KBM-7 (cell line): ENCODE measurements at regions not wholly inside any gene's neighbourhood (a gene's known extent, or its start where the extent isn't known, plus 50 kb on each side); places are given as distances from the start of the nearest gene placed in this dataset.

Experiments
- DNase-seq: peaks from one replicate; pipeline ENCODE4 v3.0.0-alpha.2; 2015
- in situ Hi-C: fragments of 300-500 bp; cut with MboI; formaldehyde crosslinking; loops from 2 replicates; pipeline ENCODE4 v1.14.3; 2020; ENCODE audit warnings: low sequenced_read_pairs, low pct_unique_long_range_greater_than_20kb, mixed read lengths

- in situ Hi-C loops, result no loop called here
- DNase-seq, result no peak
Measured at GRCh38 chr14:105864116-105864515, 337.7 kb downstream of the TMEM121 start.

- in situ Hi-C loops, result no loop called here
- DNase-seq, result no peak
Measured at GRCh38 chr14:105864651-105865265, 338.4 kb downstream of the TMEM121 start.

GRCh38 chr14:105865266-105865903 lies 339.0 kb downstream of the TMEM121 start:
- in situ Hi-C loops, result no loop called here

GRCh38 chr14:105865904-105866840 lies 339.8 kb downstream of the TMEM121 start:
- in situ Hi-C loops, result no loop called here
- no peak for DNase-seq

More at GRCh38 chr14:105865266-105865903, 339.0 kb downstream of the TMEM121 start:
- DNase-seq, result no peak

- no peak for DNase-seq
- in situ Hi-C loops, result no loop called here
Measured at GRCh38 chr14:105866841-105867321, 340.5 kb downstream of the TMEM121 start.

- DNase-seq, result no peak
- in situ Hi-C loops, result no loop called here
Measured at GRCh38 chr14:105867961-105868599, 341.7 kb downstream of the TMEM121 start.

- no peak for DNase-seq
- in situ Hi-C loops, result no loop called here
Measured at GRCh38 chr14:105871590-105871989, 345.2 kb downstream of the TMEM121 start.

- in situ Hi-C loops, result no loop called here
- no peak for DNase-seq
Measured at GRCh38 chr14:105873870-105874512, 347.6 kb downstream of the TMEM121 start.

GRCh38 chr14:105876158-105876557 lies 349.8 kb downstream of the TMEM121 start:
- DNase-seq, result no peak
- in situ Hi-C loops, result no loop called here

GRCh38 chr14:105876829-105877228 lies 350.4 kb downstream of the TMEM121 start:
- no peak for DNase-seq
- in situ Hi-C loops, result no loop called here

- DNase-seq, result no peak
- in situ Hi-C loops, result no loop called here
Measured at GRCh38 chr14:105877645-105878044, 351.3 kb downstream of the TMEM121 start.

- in situ Hi-C loops, result no loop called here
- no peak for DNase-seq
Measured at GRCh38 chr14:105878125-105878524, 351.7 kb downstream of the TMEM121 start.

GRCh38 chr14:105878554-105878953 lies 352.2 kb downstream of the TMEM121 start:
- DNase-seq, result no peak
- in situ Hi-C loops, result no loop called here

- DNase-seq, result no peak
- in situ Hi-C loops, result no loop called here
Measured at GRCh38 chr14:105879503-105879866, 353.1 kb downstream of the TMEM121 start.

- in situ Hi-C loops, result no loop called here
- peak; percentile 65 for DNase-seq
Measured at GRCh38 chr14:105879867-105880561, 353.6 kb downstream of the TMEM121 start.

GRCh38 chr14:105880616-105881015 lies 354.2 kb downstream of the TMEM121 start:
- no peak for DNase-seq
- in situ Hi-C loops, result no loop called here

GRCh38 chr14:105881021-105881930 lies 354.9 kb downstream of the TMEM121 start:
- in situ Hi-C loops, result no loop called here
- no peak for DNase-seq
